K562 (cell line): ENCODE measurements at regions not wholly inside any gene's neighbourhood (a gene's known extent, or its start where the extent isn't known, plus 50 kb on each side); places are given as distances from the start of the nearest gene placed in this dataset.

Experiments used
- ATAC-seq: fragments of 200-7000 bp; cut with Tn5 transposase; 3 replicates; pipeline ENCODE4 v1.9.1; 2020; ENCODE audit warnings: moderate library complexity
- BruUV-seq: library from RNA; stranded (reverse); fragments of 400-500 nt; replicated peaks from 2 replicates; lab custom pipeline; 2021; lab: Mats Ljungman, UMichigan
- CTCF ChIA-PET: fragments of 300-600 bp; formaldehyde crosslinking; extraction: SDS; loops from one replicate; lab custom pipeline; 2021; ENCODE audit warnings: low intra/inter-chr PET ratio; lab: Yijun Ruan, JAX
- POLR2A ChIA-PET: fragments of 300-600, 350-650 bp; sonication (Branson Sonifier 250); formaldehyde crosslinking; extraction: SDS; loops from one replicate; lab custom pipeline; 2021; ENCODE audit warnings: antibody characterized with exemption, inconsistent platforms; lab: Yijun Ruan, JAX
- DNase-seq, 4 experiments: peaks; one replicate each; pipeline versions ENCODE4 v3.0.0 to v3.0.0-alpha.2; 2011 to 2018; ENCODE audit warnings: low spot score in 3 of 4, mixed read lengths in 3 of 4; ENCODE audit errors: extremely low read depth in 1 of 4
- FAIRE-seq: peaks from 2 replicates; lab custom pipeline; 2011; peaks lifted over from hg19 to GRCh38; lab: Jason Lieb, UNC
- H2AFZ ChIP-seq: 2 replicates; pipeline ENCODE4 v1.6.0; 2011; ENCODE audit warnings: low read depth, low read length, control low read depth, inconsistent platforms
- H3K27ac ChIP-seq: fragments of 200-600 bp; 3 replicates; pipeline ENCODE4 v1.8.0; 2011; ENCODE audit warnings: low read depth, mild to moderate bottlenecking, control low read depth, inconsistent platforms, low read length, moderate library complexity, mixed read lengths; ENCODE audit errors: extremely low read depth
- H3K27me3 ChIP-seq, 2 experiments: fragments of 300-600 bp in 1 of 2; 2 replicates in 1 of 2; 3 replicates in 1 of 2; pipeline versions ENCODE4 v1.6.0 to v1.8.0; 2011; ENCODE audit warnings: inconsistent platforms in 2 of 2, low read length in 2 of 2, mild to moderate bottlenecking in 1 of 2, mixed read lengths in 1 of 2, moderate library complexity in 1 of 2; ENCODE audit not compliant: control insufficient read depth in 2 of 2, insufficient read depth in 2 of 2
- H3K36me3 ChIP-seq: fragments of 300-600 bp; 3 replicates; pipeline ENCODE4 v1.8.0; 2011; ENCODE audit warnings: mild to moderate bottlenecking, low read length, inconsistent platforms; ENCODE audit not compliant: control insufficient read depth, insufficient read depth
- H3K4me1 ChIP-seq, 2 experiments: fragments of 200-600 bp in 1 of 2; replicated peaks in 1 of 2; 2 replicates in 1 of 2; 3 replicates in 1 of 2; pipeline versions ENCODE4 v1.5.1 to v1.8.0; 2011; ENCODE audit warnings: inconsistent platforms in 2 of 2, low read length in 2 of 2, mild to moderate bottlenecking in 1 of 2, mixed read lengths in 1 of 2, moderate library complexity in 1 of 2; ENCODE audit not compliant: control insufficient read depth in 2 of 2, insufficient read depth in 2 of 2
- H3K4me2 ChIP-seq: 2 replicates; pipeline ENCODE4 v1.6.1; 2011; ENCODE audit warnings: low read length, control low read depth, inconsistent platforms, mixed read lengths; ENCODE audit not compliant: insufficient read depth
- H3K4me3 ChIP-seq: fragments of 200-600 bp; sonication (generic), shearing (Covaris generic); 2 replicates; pipeline ENCODE4 v1.5.1; 2016; ENCODE audit warnings: control low read depth, inconsistent platforms
- H3K79me2 ChIP-seq: fragments of 200-600 bp; 3 replicates; pipeline ENCODE4 v1.8.0; 2011; ENCODE audit warnings: low read length, inconsistent platforms; ENCODE audit not compliant: control insufficient read depth, insufficient read depth
- H3K9ac ChIP-seq, 2 experiments: 2 replicates each; pipeline versions ENCODE4 v1.6.0 to v1.6.1; 2011; ENCODE audit warnings: low read depth in 2 of 2, low read length in 2 of 2, control low read depth in 1 of 2, inconsistent platforms in 1 of 2, mild to moderate bottlenecking in 1 of 2, mixed read lengths in 1 of 2; ENCODE audit not compliant: insufficient read depth in 1 of 2
- H3K9me1 ChIP-seq: one replicate; pipeline ENCODE4 v1.6.0; 2011; ENCODE audit warnings: inconsistent platforms, mild to moderate bottlenecking, low read length, moderate library complexity; ENCODE audit not compliant: control insufficient read depth, insufficient read depth
- H3K9me3 ChIP-seq: replicated peaks from 2 replicates; pipeline ENCODE4 v1.5.1; 2011; ENCODE audit warnings: low read depth, low read length, inconsistent platforms; ENCODE audit not compliant: control insufficient read depth, insufficient read depth
- H4K20me1 ChIP-seq: replicated peaks from 2 replicates; pipeline ENCODE4 v1.6.1; 2011; ENCODE audit warnings: low read length, inconsistent platforms, mixed read lengths; ENCODE audit not compliant: control insufficient read depth, insufficient read depth
- ARID3A ChIP-seq: IDR thresholded peaks from 2 replicates; pipeline ENCODE4 v1.6.1; 2012; ENCODE audit warnings: low read depth, low read length, improper control_type of control experiment, borderline replicate concordance
- ELF2 ChIP-seq: fragments of 250-450 bp; sonication (Bioruptor Pico); IDR thresholded peaks from 2 replicates; pipeline ENCODE4 v1.5.0; 2021; ENCODE audit warnings: mild to moderate bottlenecking
- ETV5 ChIP-seq: sonication (generic); formaldehyde crosslinking; IDR thresholded peaks from 2 replicates; pipeline ENCODE4 v1.4.0; 2020; ENCODE audit warnings: low read depth, mild to moderate bottlenecking, missing genetic modification reagents
- HES1 ChIP-seq: fragments of 450-650 bp; IDR thresholded peaks from 2 replicates; pipeline ENCODE4 v1.6.1; 2016; ENCODE audit warnings: low read depth, mild to moderate bottlenecking, moderate library complexity
- NFE2 ChIP-seq: IDR thresholded peaks from 2 replicates; pipeline ENCODE4 v1.6.1; 2014; ENCODE audit warnings: antibody characterized with exemption, low read depth
- OTX1 ChIP-seq: fragments of 450-650 bp; formaldehyde crosslinking; IDR thresholded peaks from 2 replicates; pipeline ENCODE4 v1.4.0; 2022; ENCODE audit warnings: mild to moderate bottlenecking
- PATZ1 ChIP-seq: fragments of 250-450 bp; sonication (Bioruptor Pico); IDR thresholded peaks from 2 replicates; pipeline ENCODE4 v1.5.0; 2020; ENCODE audit warnings: mild to moderate bottlenecking, borderline replicate concordance
- RBFOX2 ChIP-seq: fragments of 200-400 bp; formaldehyde crosslinking; IDR thresholded peaks from 2 replicates; pipeline ENCODE4 v1.6.1; 2017; ENCODE audit warnings: low read depth, mild to moderate bottlenecking, low read length, moderate library complexity
- ZFP30 ChIP-seq: fragments of 250-450 bp; sonication (Bioruptor Pico); IDR thresholded peaks from 2 replicates; pipeline ENCODE4 v1.8.0; 2022; ENCODE audit warnings: moderate library complexity, mild to moderate bottlenecking, inconsistent platforms, borderline replicate concordance
- ZNF282 ChIP-seq: sonication (generic); formaldehyde crosslinking; IDR thresholded peaks from 2 replicates; pipeline ENCODE4 v1.8.1; 2023; ENCODE audit warnings: missing genetic modification reagents
- WGBS: fragments of 100-300 bp; shearing (Covaris generic); methylation state at CpG from one replicate; pipeline ENCODE4 v1.1.6; 2016; ENCODE audit warnings: low coverage, mixed read lengths; ENCODE audit not compliant: insufficient coverage; ENCODE audit errors: missing lambda C conversion rate; 5-methylcytosine and 5-hydroxymethylcytosine counted together
- in situ Hi-C: fragments of 300-500 bp; cut with MboI; formaldehyde crosslinking; loops from 4 replicates; pipeline ENCODE4 v1.15.0; 2018; ENCODE audit warnings: inconsistent platforms, mixed read lengths
- intact Hi-C: fragments of 100-400 bp; cut with micrococcal nuclease; formaldehyde crosslinking; loops from 2 replicates; pipeline ENCODE4 v1.14.2; 2022

GRCh38 chr4:54967289-54967688, 158.1 kb downstream of the KDR start:
- no peak for FAIRE-seq
- H3K36me3 ChIP-seq, result no peaks in the 10 kb centered on the region
- no peak overlapping the region for H2AFZ ChIP-seq
- intact Hi-C loops, result no loop called here
- no TSS peak for BruUV-seq
- POLR2A ChIA-PET, result interaction anchor here (0.8 kb wide), 1 partner anchor 281 kb away, joined by 3 read pairs; no protein-coding TSS in a partner anchor
- H3K4me3 ChIP-seq, result no peak overlapping the region
- H3K27ac ChIP-seq, result no peak overlapping the region
- H3K27me3 ChIP-seq, result no peaks in the 10 kb centered on the region
- DNase-seq, result no peak
- no peak for TF ChIP-seq HES1
- TF ChIP-seq ZFP30 (CRISPR knock-in tag), result no peak
- no peak for TF ChIP-seq ARID3A
- no peak for TF ChIP-seq PATZ1 (CRISPR knock-in tag)
- TF ChIP-seq OTX1 (CRISPR knock-in tag), result no peak
- no peak for TF ChIP-seq NFE2
- no peak for TF ChIP-seq ETV5 (CRISPR knock-in tag)
- no peak for TF ChIP-seq ZNF282 (CRISPR knock-in tag)
- no peak for TF ChIP-seq ELF2 (CRISPR knock-in tag)
- no peak for TF ChIP-seq RBFOX2
- TF ChIP-seq, all 486 proteins: peak for 0
- ATAC-seq, result no peak
- CTCF ChIA-PET, result no interaction called here
- H3K4me2 ChIP-seq, result no peak overlapping the region
- no peaks in the 10 kb centered on the region for H3K79me2 ChIP-seq
- no peaks in the 10 kb centered on the region for H3K4me1 ChIP-seq
- WGBS, result 0% methylated on average over 3 of the region's 3 CpGs
- in situ Hi-C loops, result loop anchor here (10.0 kb wide), 1 partner anchor 652 kb away; no protein-coding TSS in a partner anchor
- no peaks in the 10 kb centered on the region for H3K9me3 ChIP-seq
- H3K9me1 ChIP-seq, result no peaks in the 10 kb centered on the region
- H3K9ac ChIP-seq, result no peak overlapping the region
- no peaks in the 10 kb centered on the region for H4K20me1 ChIP-seq
